Bone marrow (tissue), 2 donors: ENCODE measurements at regions not wholly inside any gene's neighbourhood (a gene's known extent, or its start where the extent isn't known, plus 50 kb on each side); places are given as distances from the start of the nearest gene placed in this dataset.

Experiments used
- DNase-seq, 2 donors: peaks; one replicate each; lab custom pipeline; 2025; lab: John Stamatoyannopoulos, UW

- DNase-seq = no peak
These were observed 952.9 kb upstream of the EPHA7 start for GRCh38 chr6:94372229-94372628.

- no peak for DNase-seq
These were observed 948.0 kb upstream of the EPHA7 start for GRCh38 chr6:94367316-94367715.

DNA sequence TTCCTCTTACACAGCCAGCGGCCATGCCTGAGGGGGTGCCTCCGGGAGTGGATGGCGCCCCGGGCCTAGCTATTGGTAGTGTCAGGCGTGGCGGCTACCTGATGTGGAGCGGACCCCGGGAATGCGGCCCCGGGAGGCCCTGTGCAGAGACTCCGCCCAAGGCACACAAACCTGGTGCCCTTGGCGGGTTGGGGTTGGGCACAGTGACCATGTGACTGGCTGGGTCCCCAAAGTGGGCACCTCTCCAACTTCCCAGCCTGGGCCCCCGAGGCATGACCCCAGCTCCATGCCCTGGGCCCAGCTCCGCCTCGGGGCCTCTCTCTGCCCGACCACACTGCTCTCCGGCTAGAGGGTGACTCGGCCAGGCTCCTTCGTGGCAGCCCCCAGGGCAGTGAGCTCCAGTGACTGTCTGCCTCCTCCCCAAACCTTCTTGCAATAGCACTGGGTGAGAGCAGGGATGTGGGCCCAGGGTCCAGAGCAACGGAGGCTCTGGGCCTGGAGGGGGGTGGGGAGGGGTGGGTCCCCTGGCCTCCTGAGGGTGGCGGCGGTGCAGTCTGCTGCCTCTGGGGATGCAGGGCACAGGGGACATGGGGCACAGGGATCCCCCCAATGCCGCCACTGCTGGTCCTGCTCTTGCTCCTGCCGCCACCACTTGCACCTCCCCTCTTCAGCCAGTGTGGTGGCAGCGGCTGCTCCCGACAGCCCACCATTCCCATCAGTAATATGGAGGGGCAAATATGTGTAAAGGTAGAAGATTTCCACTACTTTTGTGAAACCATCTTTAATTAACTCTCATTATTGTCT is 942.9 kb upstream of the EPHA7 start:
- no peak for DNase-seq

GRCh38 chr6:94361304-94362060 is 942.1 kb upstream of the EPHA7 start:
- DNase-seq = no peak

- no peak for DNase-seq
These were observed 938.1 kb upstream of the EPHA7 start for GRCh38 chr6:94357381-94357980.

DNA sequence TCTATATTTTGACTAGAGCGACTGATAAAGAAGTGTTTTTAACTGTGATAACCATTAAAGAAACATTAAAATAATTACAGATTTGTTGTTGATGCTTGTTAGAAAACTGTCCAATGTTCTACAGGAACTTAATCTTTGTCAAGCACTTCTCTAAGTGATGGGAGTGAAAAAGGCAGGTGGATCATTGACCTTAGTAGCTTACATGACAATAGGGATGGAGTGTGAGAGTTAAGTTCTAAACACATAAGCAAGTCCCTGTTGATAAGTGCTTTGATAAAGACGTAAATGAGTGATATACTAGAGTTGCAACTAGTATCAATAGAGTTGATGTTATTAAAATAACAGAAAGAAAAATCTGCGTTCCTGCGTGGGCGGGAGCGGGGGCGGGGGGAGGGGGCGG is 931.5 kb upstream of the EPHA7 start:
- DNase-seq = no peak

DNA sequence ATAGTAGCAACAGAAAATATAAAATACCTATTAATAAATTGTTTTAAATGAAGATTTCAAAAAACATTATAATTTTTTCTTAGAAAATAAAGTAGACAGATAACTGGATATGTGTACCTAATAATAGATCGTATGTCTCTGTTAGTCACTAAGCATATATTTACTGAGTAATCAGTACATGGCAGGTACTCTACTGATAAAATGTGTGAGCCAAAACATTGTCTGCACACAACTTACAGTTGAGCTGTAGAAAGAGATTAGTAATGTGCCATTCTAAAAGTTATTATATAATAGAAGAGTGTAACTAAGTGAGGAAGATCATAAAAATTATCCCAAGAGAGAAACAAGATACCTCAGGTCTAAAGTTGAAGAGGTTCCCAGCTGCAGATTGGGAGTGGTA is 929.9 kb upstream of the EPHA7 start:
- DNase-seq = no peak

- no peak for DNase-seq
These were observed 925.5 kb upstream of the EPHA7 start for GRCh38 chr6:94344866-94345265.

GRCh38 chr6:94341173-94341572 is 921.8 kb upstream of the EPHA7 start:
- no peak for DNase-seq

- DNase-seq = no peak
These were observed 904.5 kb upstream of the EPHA7 start for GRCh38 chr6:94323853-94324252.

GRCh38 chr6:94300424-94301144 is 881.2 kb upstream of the EPHA7 start:
- no peak for DNase-seq

DNA sequence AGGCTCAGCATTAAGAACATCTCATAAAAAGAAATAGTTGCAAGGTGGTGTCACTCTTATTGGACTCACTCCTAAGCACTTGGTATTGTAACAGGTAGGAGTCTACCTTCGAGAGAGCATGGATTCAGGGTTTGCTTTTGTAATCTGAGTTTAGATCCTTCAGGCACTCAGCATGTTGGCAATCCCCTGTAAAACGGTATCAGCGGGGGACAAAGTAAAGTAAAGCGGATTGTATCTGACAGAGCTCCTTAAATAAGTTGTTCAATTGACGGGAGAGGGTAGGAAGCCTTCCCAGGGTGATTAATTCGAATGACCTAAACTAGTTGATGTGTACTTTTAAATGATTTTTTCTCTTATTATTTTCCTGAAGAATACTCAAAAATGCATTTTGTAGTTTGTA is 869.8 kb upstream of the EPHA7 start:
- no peak for DNase-seq

DNA sequence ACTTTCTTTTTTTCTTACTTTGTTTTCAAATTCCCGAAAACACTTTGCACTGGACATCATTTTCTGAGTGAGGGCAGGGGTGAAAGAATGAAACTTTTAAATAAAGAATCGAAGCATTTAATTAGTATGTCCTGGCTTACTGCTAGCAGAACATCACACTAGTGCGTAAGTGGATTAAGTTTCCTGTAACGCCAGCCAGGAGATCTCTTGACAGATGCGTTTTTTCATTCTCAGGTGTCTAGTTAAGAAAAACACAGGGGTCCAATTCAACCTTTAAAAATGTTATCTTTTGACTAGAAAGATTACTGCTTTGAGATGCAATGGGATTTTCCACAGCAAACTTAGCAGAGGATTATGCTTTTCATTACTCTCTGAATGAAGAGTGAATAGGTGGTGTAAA is 858.8 kb upstream of the EPHA7 start:
- no peak for DNase-seq

DNA sequence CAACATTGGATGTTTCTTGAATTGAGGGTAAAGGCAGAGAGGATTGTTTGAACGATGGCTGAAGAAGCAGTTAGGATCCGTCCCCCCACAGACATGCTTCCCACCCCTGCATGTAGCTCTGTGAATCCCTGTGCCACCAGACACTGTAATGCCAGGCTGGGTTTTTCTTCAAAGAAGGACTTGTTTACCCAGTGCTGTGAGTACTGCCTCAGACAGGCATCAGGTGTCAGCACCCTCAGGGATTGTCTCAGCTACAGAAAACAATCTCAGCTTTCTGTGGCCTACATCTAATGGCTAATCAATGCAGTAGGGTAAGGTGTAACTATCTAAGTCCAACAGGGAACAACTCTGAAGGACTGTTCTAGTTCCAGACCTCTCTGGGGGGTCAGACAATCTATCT is 853.0 kb upstream of the EPHA7 start:
- DNase-seq = no peak

DNA sequence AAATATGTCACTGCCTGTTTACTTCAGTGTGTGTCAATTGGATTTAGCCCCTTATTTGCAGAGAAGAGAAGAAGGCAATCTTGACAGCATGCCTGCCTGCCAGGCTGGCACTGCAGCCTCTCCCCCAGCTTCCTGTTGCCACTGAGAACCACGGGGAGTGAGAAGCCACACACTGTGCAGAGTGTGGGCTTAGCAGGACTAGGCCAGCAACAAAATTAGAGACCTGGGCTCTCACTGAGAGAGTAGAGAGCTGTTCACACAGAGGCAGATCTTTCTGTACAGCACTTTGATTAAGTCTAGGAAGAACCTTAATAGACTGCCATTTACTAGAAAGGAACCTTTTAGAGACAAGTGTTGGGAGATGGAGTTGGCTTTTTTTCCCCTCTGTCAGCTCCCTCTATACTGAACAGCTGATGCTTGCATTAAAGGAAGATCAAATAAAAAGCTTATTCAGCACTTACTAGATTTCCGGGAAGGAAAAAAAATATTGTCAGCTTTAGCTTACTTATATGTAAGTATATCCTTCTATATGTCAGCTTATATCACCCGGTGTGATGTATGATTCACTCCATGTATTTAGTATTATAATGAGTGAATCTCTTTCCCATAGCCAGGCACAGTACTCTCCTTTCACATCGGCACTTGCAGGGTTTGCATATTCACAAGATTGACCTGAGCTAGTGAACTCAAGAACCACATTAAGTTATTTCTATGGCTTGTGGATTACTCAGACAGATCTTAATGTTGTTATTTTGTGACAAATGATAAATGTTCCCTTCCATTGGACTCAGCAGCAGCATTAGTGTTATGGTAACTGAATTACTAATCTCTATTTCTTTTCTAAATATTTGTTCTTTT is 851.0 kb upstream of the EPHA7 start:
- DNase-seq = no peak

DNA sequence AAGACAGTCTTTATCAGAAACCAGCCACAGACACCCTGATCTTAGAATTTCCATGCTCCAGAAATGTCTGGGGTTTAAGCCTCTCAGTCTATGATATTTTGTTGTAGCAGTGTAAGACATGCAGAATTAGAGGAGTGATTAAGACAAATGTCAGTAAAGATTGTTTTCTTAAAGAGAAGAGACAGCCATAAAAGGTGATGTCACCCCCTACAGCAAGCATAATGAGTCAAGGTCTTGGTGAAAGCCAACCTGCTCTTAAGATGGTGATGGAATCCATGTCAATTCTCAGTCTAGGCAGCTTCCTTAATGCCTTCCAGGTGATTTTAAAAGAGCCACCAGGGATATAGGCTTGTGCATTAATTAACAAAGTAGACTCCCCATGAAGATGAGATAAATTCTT is 849.9 kb upstream of the EPHA7 start:
- DNase-seq = no peak

DNA sequence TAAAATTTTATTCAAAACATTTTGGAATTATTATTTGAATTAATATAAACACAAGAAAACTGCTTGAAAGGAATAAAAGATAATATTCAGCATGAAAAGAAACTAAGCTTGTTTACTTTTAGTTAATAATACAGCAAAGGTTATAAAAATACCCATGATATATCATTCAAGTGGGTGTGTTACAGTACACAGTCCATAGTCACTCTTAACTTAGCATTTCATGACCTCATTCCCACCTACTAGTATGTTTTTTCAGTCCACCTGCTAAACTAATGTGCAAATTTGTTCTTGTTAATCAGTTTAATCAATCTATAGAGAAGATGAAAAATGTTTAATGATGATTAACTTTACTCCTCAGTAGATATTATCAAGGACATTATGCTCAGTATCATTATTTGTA is 841.4 kb upstream of the EPHA7 start:
- no peak for DNase-seq

- DNase-seq = no peak
These were observed 835.3 kb upstream of the EPHA7 start for GRCh38 chr6:94254689-94255088.

DNA sequence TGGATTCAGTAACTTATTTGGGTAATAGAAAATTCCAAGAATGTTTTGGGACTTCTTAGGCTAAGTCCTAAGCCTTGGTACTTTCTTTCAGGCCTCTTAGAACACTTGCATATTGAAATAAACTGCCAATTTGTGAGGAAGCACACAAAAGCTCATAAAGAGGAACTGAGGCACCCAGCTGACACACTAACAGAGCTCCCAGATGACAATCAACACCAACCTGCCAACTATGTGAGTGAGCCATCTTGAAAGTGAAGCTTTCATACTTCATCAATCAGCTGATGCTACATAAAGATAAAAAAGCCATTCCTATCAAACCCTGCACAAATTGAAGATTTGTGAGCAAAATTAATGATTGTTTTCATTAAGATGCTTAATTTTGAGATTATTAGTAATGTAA is 832.5 kb upstream of the EPHA7 start:
- DNase-seq = no peak

DNA sequence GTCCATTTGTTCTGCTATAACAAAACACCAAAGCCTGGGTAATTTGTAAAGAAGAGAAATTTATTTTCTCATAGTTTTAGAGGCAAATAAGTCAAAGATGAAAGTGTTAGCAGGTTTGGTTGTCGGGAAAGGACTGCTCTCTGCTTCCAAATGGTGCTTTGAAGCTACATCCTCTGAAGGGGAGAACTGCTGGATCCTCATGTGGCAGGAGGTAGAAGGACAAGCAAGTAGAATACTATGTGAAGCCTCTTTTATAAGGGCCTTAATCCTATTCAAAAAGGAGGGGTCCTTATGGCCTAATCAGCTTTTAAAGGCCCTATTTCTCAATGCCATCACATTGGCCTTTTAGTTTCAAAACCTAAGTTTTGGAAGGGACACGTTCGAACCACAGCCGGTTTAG is 826.0 kb upstream of the EPHA7 start:
- DNase-seq = no peak

- no peak for DNase-seq
These were observed 819.5 kb upstream of the EPHA7 start for GRCh38 chr6:94238868-94239267.

GRCh38 chr6:94227741-94228140 is 808.4 kb upstream of the EPHA7 start:
- DNase-seq = no peak
